Head of caudate nucleus (tissue), 42 donors: ENCODE measurements at regions not wholly inside any gene's neighbourhood (a gene's known extent, or its start where the extent isn't known, plus 50 kb on each side); places are given as distances from the start of the nearest gene placed in this dataset.
"Not testable (repeated sequence)": the region's sequence is repeated elsewhere in the genome, so short reads cannot be mapped to it uniquely, and the experiment has no call there.

Experiments used
- DNase-seq, 42 donors: peaks; one replicate each; pipeline versions ENCODE4 v3.0.0 to v3.0.0-alpha.2; 2020 to 2021; ENCODE audit warnings: mixed read lengths in 7 of 42
- intact Hi-C: fragments of 100-400 bp; cut with DNase I; formaldehyde crosslinking; loops from one replicate; pipeline ENCODE4 v1.15.0; 2022

GRCh38 chr3:153958635-153959595, 162.3 kb upstream of the ARHGEF26 start:
- intact Hi-C loops, result no loop called here
- DNase-seq, result no peak

- no peak for DNase-seq
- intact Hi-C loops, result no loop called here
Measured at GRCh38 chr3:153960458-153961074, 160.6 kb upstream of the ARHGEF26 start.

- intact Hi-C loops, result no loop called here
- no peak for DNase-seq
Measured at GRCh38 chr3:153961494-153961893, 159.7 kb upstream of the ARHGEF26 start.

- intact Hi-C loops, result no loop called here
- DNase-seq, result no peak
Measured at GRCh38 chr3:153963012-153963411, 158.2 kb upstream of the ARHGEF26 start.

GRCh38 chr3:153967260-153967659, 153.9 kb upstream of the ARHGEF26 start:
- no peak for DNase-seq
- intact Hi-C loops, result no loop called here

GRCh38 chr3:153970047-153970446, 151.1 kb upstream of the ARHGEF26 start:
- DNase-seq, result no peak
- intact Hi-C loops, result no loop called here

- DNase-seq, result no peak
- intact Hi-C loops, result no loop called here
Measured at GRCh38 chr3:153970741-153971347, 150.3 kb upstream of the ARHGEF26 start.

GRCh38 chr3:153972862-153973261, 148.3 kb upstream of the ARHGEF26 start:
- intact Hi-C loops, result no loop called here
- DNase-seq, result no peak

GRCh38 chr3:153973722-153974265, 147.4 kb upstream of the ARHGEF26 start:
- intact Hi-C loops, result no loop called here
- DNase-seq, result no peak

- intact Hi-C loops, result no loop called here
- DNase-seq, result no peak
Measured at GRCh38 chr3:153974614-153975013, 146.6 kb upstream of the ARHGEF26 start.

GRCh38 chr3:153976891-153977554, 144.2 kb upstream of the ARHGEF26 start:
- peak in 28 of 42 donors; percentile 7 to 79 (median 42) for DNase-seq
- intact Hi-C loops, result no loop called here

GRCh38 chr3:153978006-153978405, 143.2 kb upstream of the ARHGEF26 start:
- no peak for DNase-seq
- intact Hi-C loops, result no loop called here

- intact Hi-C loops, result no loop called here
- DNase-seq, result no peak
Measured at GRCh38 chr3:153979418-153980251, 141.6 kb upstream of the ARHGEF26 start.

GRCh38 chr3:153980252-153980590, 141.0 kb upstream of the ARHGEF26 start:
- intact Hi-C loops, result no loop called here
- DNase-seq, result no peak

- intact Hi-C loops, result not testable (repeated sequence)
- DNase-seq, result peak in 14 of 42 donors; percentile 9 to 56 (median 26)
Measured at GRCh38 chr3:153997364-153997763, 123.8 kb upstream of the ARHGEF26 start.

GRCh38 chr3:154003649-154004048, 117.5 kb upstream of the ARHGEF26 start:
- intact Hi-C loops, result no loop called here
- no peak for DNase-seq

GRCh38 chr3:154011036-154011435, 110.2 kb upstream of the ARHGEF26 start:
- no peak for DNase-seq
- intact Hi-C loops, result no loop called here

GRCh38 chr3:154013736-154014135, 107.5 kb upstream of the ARHGEF26 start:
- no peak for DNase-seq
- intact Hi-C loops, result no loop called here

- intact Hi-C loops, result no loop called here
- DNase-seq, result no peak
Measured at GRCh38 chr3:154015307-154015706, 105.9 kb upstream of the ARHGEF26 start.
